GM12874 (cell line): ENCODE measurements at regions not wholly inside any gene's neighbourhood (a gene's known extent, or its start where the extent isn't known, plus 50 kb on each side); places are given as distances from the start of the nearest gene placed in this dataset.

Experiments
- CTCF ChIP-seq: IDR thresholded peaks from 2 replicates; pipeline ENCODE4 v1.5.1; 2011; ENCODE audit warnings: low read depth, mild to moderate bottlenecking, control low read depth, low read length, moderate library complexity; ENCODE audit not compliant: insufficient read depth

DNA sequence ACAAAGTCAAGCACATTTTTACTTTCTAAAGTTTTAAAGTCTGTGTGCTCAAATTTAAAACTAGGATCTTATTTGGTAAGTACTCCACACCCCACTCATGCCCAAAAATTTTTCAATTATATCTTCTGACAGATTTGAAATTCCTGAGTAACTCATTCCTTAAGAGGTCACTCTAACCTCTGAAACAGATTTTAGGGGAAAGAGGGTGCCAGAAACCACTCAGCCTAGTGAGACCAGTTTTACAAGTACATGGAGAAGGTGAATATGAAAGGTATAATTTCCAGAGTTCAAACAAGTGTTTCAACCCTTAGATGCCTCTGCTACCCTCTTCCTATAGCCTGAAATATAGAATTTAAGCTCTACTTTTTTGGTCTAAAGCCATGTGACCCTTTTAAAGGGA is 79.2 kb downstream of the C7orf25 start:
- TF ChIP-seq CTCF = no peak

- TF ChIP-seq CTCF = 0 out of 2 replicates have a peak, but pooled peaks have one; percentile 3
Measured at GRCh38 chr7:42831718-42832522, 80.0 kb downstream of the C7orf25 start.

DNA sequence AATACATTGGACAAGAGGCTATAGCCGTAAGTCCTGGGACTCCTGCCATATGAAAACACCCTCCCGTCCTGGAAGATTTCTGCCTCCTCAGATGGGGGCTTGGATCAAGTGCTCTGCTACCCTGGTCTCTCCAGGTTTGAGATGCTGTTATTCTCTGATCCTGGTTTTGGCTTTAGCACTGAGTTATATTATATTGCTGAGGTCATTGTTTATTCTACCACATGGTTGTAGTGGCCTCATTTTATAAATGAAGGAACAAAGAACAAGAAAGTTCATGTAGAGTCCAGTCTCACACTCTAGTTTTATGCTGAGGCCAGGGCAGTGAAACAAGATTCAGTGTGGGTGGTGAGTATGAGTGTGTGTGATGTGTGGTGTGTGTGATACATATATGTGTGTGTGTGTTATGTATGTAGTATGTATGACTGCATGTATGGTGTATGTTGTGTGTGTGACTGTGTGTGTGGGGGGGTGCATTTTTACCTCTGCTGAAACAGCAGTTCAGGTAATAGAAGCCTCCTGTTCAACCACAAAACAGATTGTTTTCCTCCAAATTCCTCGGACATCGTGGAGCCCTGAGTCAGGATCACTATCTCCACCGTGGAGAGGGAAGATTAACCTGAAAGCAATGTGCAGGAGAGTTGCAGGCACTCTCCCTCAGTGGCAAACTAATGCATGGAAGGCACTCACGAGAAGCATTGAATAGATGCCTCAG is 80.7 kb downstream of the C7orf25 start:
- TF ChIP-seq CTCF = no peak

- TF ChIP-seq CTCF = no peak
Measured at GRCh38 chr7:42812779-42813178, 99.1 kb downstream of the C7orf25 start.

- TF ChIP-seq CTCF = no peak
Measured at GRCh38 chr7:42805601-42806000, 106.3 kb downstream of the C7orf25 start.

DNA sequence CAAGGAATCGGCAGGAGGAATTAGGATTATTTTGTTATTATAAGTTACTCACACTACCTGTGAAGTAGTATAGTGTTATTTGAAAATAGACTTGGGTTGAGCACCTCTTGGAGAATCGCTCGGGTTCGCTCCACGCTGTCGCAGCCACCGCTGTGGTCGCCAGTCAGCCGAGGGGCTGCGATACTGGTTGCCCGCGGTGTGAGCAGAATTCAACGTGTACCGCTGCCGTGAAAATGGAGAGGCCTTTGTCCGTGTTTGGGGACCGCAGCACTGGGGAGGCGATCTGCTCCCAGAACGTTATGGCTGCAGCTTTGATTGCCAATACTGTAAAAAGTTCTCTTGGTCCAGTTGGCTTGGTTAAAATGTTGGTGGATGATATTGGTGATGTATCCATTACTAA is 117.2 kb downstream of the C7orf25 start:
- TF ChIP-seq CTCF = no peak

- TF ChIP-seq CTCF = no peak
Measured at GRCh38 chr7:42792841-42793240, 119.0 kb downstream of the C7orf25 start.
